ENCODE measurements at regions not wholly inside any gene's neighbourhood (a gene's known extent, or its start where the extent isn't known, plus 50 kb on each side); places are given as distances from the start of the nearest gene placed in this dataset.

GRCh38 chr13:78770601-78771000, 111.6 kb upstream of the OBI1 start:
- no peak for DNase-seq

- DNase-seq: no peak
These were observed 110.0 kb upstream of the OBI1 start for GRCh38 chr13:78768950-78769349.

- DNase-seq: no peak
These were observed 105.7 kb upstream of the OBI1 start for GRCh38 chr13:78764665-78765064.

GRCh38 chr13:78762825-78763224, 103.9 kb upstream of the OBI1 start:
- DNase-seq: no peak

GRCh38 chr13:78759704-78760103, 100.7 kb upstream of the OBI1 start:
- DNase-seq: no peak

GRCh38 chr13:78758549-78758948, 99.6 kb upstream of the OBI1 start:
- DNase-seq: no peak

GRCh38 chr13:78753435-78753834, 94.5 kb upstream of the OBI1 start:
- DNase-seq: no peak

GRCh38 chr13:78750735-78751134, 91.8 kb upstream of the OBI1 start:
- no peak for DNase-seq

GRCh38 chr13:78743973-78744372, 85.0 kb upstream of the OBI1 start:
- no peak for DNase-seq

GRCh38 chr13:78742659-78743058, 83.7 kb upstream of the OBI1 start:
- no peak for DNase-seq

- no peak for DNase-seq
These were observed 77.2 kb upstream of the OBI1 start for GRCh38 chr13:78736142-78736541.

- no peak for DNase-seq
These were observed 73.6 kb upstream of the OBI1 start for GRCh38 chr13:78732445-78733017.

GRCh38 chr13:78722700-78723099, 63.7 kb upstream of the OBI1 start:
- no peak for DNase-seq

- no peak for DNase-seq
These were observed 60.4 kb upstream of the OBI1 start for GRCh38 chr13:78719367-78719766.

- DNase-seq: no peak
These were observed 55.8 kb upstream of the OBI1 start for GRCh38 chr13:78714717-78715116.

- no peak for DNase-seq
These were observed 53.9 kb upstream of the OBI1 start for GRCh38 chr13:78712831-78713230.

- no peak for DNase-seq
These were observed 50.1 kb upstream of the OBI1 start for GRCh38 chr13:78709028-78709427.

Data from activated CD4-positive, alpha-beta T cell treated with anti-CD3 and anti-CD28 coated beads for 48 hours (primary cell).